Adipocyte (in vitro differentiated cells): ENCODE measurements at regions not wholly inside any gene's neighbourhood (a gene's known extent, or its start where the extent isn't known, plus 50 kb on each side); places are given as distances from the start of the nearest gene placed in this dataset.

Source experiments
- DNase-seq: peaks from one replicate; pipeline ENCODE4 v3.0.0-alpha.2; 2015; ENCODE audit warnings: low read depth
- H3K27me3 ChIP-seq: replicated peaks from 2 replicates; pipeline ENCODE4 v1.7.0; 2013; ENCODE audit warnings: mild to moderate bottlenecking, low read length, moderate library complexity; ENCODE audit not compliant: control insufficient read depth, insufficient read depth
- H3K36me3 ChIP-seq: 2 replicates; pipeline ENCODE4 v1.7.0; 2013; ENCODE audit warnings: low read length, mild to moderate bottlenecking, moderate library complexity; ENCODE audit not compliant: control insufficient read depth, insufficient read depth, severe bottlenecking
- H3K4me1 ChIP-seq: 2 replicates; pipeline ENCODE4 v1.7.0; 2013; ENCODE audit warnings: mild to moderate bottlenecking, low read length, moderate library complexity; ENCODE audit not compliant: control insufficient read depth, insufficient read depth
- H3K4me3 ChIP-seq: 2 replicates; pipeline ENCODE4 v1.7.0; 2013; ENCODE audit warnings: mild to moderate bottlenecking, low read length, moderate library complexity
- H3K9ac ChIP-seq: 2 replicates; pipeline ENCODE4 v1.7.0; 2013; ENCODE audit warnings: mild to moderate bottlenecking, low read length, moderate library complexity
- H3K9me3 ChIP-seq: 2 replicates; pipeline ENCODE4 v1.7.0; 2013; ENCODE audit warnings: mild to moderate bottlenecking, low read length, moderate library complexity; ENCODE audit not compliant: control insufficient read depth

DNA sequence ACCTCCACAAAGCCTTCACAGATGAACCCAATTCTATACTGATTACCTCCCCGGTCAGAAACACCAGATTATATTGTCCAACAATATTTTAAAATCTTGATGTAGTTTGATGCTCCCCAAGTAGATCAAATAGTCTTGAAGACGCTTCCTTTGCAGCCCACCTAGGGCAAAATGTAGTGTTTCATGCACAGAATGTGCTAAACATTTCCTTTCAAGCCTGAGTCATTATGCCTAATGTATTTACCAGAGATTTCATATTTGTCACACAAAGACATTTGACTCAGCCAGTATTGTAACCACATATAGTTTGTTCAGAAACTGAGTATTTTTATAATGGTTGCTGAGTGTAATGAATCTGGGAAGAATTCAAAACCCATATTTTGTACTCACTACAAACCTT, 1396.8 kb downstream of the LRRC4C start:
- Histone ChIP-seq H3K9me3 (peaks cover 6% of the 10 kb centered on the region), H3K4me3 (no peak overlapping the region), H3K4me1 (no peaks in the 10 kb centered on the region), H3K36me3 (no peaks in the 10 kb centered on the region), H3K27me3 (no peaks in the 10 kb centered on the region), H3K9ac (no peak overlapping the region)
- DNase-seq: no peak

DNA sequence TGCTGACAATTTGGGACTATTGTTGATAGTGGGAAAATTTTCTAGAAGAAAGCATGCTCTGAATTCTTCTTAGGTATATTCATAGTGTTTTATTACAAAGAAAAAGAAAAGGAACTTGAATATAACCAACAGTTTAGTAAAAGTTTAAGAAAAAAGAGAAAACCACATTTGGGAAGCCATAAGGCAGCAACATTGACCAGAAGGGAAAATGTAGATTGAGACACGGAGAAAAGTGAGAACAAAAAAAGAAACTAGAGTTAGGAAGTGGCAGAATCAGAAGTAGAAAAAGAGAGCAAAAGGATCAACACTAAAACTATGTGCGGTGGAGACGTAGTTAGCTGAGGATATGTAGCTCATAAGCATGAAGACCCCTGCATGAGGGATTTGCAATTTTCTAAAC, 1398.2 kb downstream of the LRRC4C start:
- no peaks in the 10 kb centered on the region for H3K27me3 ChIP-seq
- no peaks in the 10 kb centered on the region for H3K4me1 ChIP-seq
- no peaks in the 10 kb centered on the region for H3K36me3 ChIP-seq
- H3K9ac ChIP-seq: no peak overlapping the region
- no peaks in the 10 kb centered on the region for H3K9me3 ChIP-seq
- no peak overlapping the region for H3K4me3 ChIP-seq
- no peak for DNase-seq

- H3K4me1 ChIP-seq: no peaks in the 10 kb centered on the region
- H3K36me3 ChIP-seq: no peaks in the 10 kb centered on the region
- no peak for DNase-seq
- no peak overlapping the region for H3K9ac ChIP-seq
- no peak overlapping the region for H3K4me3 ChIP-seq
- H3K9me3 ChIP-seq: no peaks in the 10 kb centered on the region
- H3K27me3 ChIP-seq: no peaks in the 10 kb centered on the region
Observed at GRCh38 chr11:40054631-40055030, 1404.8 kb downstream of the LRRC4C start.

DNA sequence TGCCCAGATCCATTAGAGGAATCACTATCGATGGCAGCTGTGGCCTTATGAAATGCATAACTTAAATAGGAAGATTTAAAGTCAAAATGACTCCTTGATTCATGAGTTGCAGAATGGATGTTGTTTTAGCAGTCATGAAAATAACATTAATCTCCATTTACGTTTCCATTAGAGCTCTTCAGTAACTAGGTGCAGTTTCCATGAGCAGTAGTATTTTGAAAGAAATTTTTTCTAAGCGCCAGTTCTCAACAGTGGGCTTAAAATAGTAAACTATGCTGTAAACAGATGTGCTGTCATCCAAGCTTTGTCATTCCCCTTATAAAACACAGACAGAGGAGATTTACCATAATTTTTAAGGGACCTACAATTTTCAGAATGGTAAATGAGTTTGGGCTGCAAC, 1414.1 kb downstream of the LRRC4C start:
- no peak for DNase-seq
- Histone ChIP-seq H3K36me3 (no peaks in the 10 kb centered on the region), H3K4me1 (no peaks in the 10 kb centered on the region), H3K9me3 (peaks cover 3% of the 10 kb centered on the region), H3K27me3 (no peaks in the 10 kb centered on the region), H3K4me3 (no peak overlapping the region), H3K9ac (no peak overlapping the region)

- no peak for DNase-seq
- no peak overlapping the region for H3K4me3 ChIP-seq
- no peaks in the 10 kb centered on the region for H3K36me3 ChIP-seq
- H3K4me1 ChIP-seq: no peaks in the 10 kb centered on the region
- no peaks in the 10 kb centered on the region for H3K27me3 ChIP-seq
- H3K9me3 ChIP-seq: no peaks in the 10 kb centered on the region
- H3K9ac ChIP-seq: no peak overlapping the region
Observed at GRCh38 chr11:40037005-40037404, 1422.4 kb downstream of the LRRC4C start.

DNA sequence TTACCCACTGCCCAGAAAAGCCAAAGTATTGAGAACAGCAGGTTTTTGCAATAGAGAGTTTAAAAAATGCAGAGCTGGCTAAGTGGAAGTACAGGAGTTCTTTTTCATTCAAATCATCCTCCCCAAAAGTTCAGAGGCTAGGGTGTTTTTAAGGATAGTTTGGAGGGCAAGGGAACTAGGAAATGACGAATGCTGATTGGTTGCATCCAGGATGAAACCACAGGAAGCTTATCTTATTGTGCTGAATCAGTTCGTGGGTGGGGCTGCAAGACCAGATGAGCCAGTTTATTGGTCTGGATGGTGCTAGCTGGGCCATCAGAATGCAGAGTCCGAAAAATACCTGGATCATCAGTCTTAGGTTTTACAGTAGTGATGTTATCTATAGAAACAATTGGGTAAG, 1427.1 kb downstream of the LRRC4C start:
- DNase-seq: no peak
- Histone ChIP-seq H3K36me3 (no peaks in the 10 kb centered on the region), H3K4me3 (no peak overlapping the region), H3K4me1 (no peaks in the 10 kb centered on the region), H3K9me3 (no peaks in the 10 kb centered on the region), H3K27me3 (no peaks in the 10 kb centered on the region), H3K9ac (no peak overlapping the region)

- no peak for DNase-seq
- Histone ChIP-seq H3K9me3 (no peaks in the 10 kb centered on the region), H3K9ac (no peak overlapping the region), H3K36me3 (no peaks in the 10 kb centered on the region), H3K4me3 (no peak overlapping the region), H3K27me3 (no peaks in the 10 kb centered on the region), H3K4me1 (no peaks in the 10 kb centered on the region)
Observed at GRCh38 chr11:40030867-40031266, 1428.6 kb downstream of the LRRC4C start.

DNA sequence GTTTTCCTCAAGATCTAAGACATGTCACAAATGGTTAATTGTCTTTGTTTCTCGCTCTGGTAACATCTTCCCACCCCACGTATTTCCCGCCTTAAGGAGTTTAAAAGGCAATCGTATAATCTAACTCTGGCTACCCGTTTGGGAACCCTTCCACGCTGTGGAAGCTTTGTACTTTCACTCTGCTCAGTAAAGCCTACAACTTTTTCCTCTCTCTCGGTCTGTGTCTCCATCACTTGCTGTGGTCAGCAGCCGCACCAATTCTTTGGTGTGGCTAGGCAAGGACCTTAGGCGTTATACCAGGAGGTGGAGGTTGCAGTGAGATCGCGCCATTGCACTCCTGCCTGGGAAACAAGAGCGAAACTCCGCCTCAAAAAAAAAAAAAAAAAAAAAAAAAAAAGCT, 1430.1 kb downstream of the LRRC4C start:
- no peaks in the 10 kb centered on the region for H3K4me1 ChIP-seq
- H3K36me3 ChIP-seq: no peaks in the 10 kb centered on the region
- H3K4me3 ChIP-seq: no peak overlapping the region
- H3K9me3 ChIP-seq: no peaks in the 10 kb centered on the region
- no peak for DNase-seq
- no peak overlapping the region for H3K9ac ChIP-seq
- no peaks in the 10 kb centered on the region for H3K27me3 ChIP-seq

- Histone ChIP-seq H3K4me3 (no peak overlapping the region), H3K9ac (no peak overlapping the region), H3K27me3 (no peaks in the 10 kb centered on the region), H3K9me3 (no peaks in the 10 kb centered on the region), H3K4me1 (no peaks in the 10 kb centered on the region), H3K36me3 (no peaks in the 10 kb centered on the region)
- DNase-seq: no peak
Observed at GRCh38 chr11:40027720-40028119, 1431.7 kb downstream of the LRRC4C start.

- Histone ChIP-seq H3K9ac (no peak overlapping the region), H3K9me3 (no peaks in the 10 kb centered on the region), H3K4me3 (no peak overlapping the region), H3K4me1 (no peaks in the 10 kb centered on the region), H3K27me3 (no peaks in the 10 kb centered on the region), H3K36me3 (no peaks in the 10 kb centered on the region)
- no peak for DNase-seq
Observed at GRCh38 chr11:40023724-40024123, 1435.7 kb downstream of the LRRC4C start.

DNA sequence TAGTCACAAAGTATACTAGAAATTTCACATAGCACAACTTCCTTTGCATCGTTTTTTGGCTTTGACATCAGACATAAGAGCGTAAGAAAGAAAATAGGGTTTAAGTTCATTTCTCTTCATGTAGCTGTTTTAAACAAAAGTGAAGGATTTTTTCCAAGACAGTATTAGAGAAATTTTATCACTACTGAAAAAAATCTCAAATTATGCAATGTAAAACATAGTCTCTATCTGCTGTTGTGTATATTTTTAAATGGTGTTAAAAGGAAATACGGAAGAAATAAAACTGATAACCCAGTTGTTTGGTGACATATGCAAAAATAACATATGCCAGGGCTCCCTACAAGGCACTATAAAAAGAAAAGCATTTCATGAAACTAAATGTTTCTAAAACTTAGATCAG, 1449.4 kb downstream of the LRRC4C start:
- Histone ChIP-seq H3K4me3 (no peak overlapping the region), H3K4me1 (no peaks in the 10 kb centered on the region), H3K9me3 (no peaks in the 10 kb centered on the region), H3K27me3 (no peaks in the 10 kb centered on the region), H3K36me3 (no peaks in the 10 kb centered on the region), H3K9ac (no peak overlapping the region)
- no peak for DNase-seq

DNA sequence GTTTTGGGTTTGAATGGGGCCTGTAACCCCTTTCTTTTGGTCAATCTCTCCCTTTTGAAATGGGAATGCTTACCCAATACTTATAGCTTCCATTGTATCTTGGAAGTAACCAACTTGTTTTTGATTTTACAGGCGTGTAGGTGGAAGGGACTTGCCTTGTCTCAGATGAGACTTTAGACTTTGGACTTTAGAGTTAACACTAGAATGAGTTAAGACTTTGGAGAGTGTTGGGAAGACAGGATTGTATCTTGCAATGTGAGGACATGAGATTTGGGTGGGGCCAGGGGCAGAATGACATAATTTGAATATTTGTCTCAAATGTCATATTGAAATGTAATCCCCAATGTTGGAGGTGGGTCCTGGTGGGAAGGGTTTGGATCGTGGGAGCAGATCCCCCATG, 1466.9 kb downstream of the LRRC4C start:
- no peak overlapping the region for H3K9ac ChIP-seq

More for the DNA sequence above, 1466.9 kb downstream of the LRRC4C start:
- no peaks in the 10 kb centered on the region for H3K4me1 ChIP-seq
- no peaks in the 10 kb centered on the region for H3K27me3 ChIP-seq
- no peaks in the 10 kb centered on the region for H3K9me3 ChIP-seq
- no peak for DNase-seq
- no peak overlapping the region for H3K4me3 ChIP-seq
- no peaks in the 10 kb centered on the region for H3K36me3 ChIP-seq
